GM12878 (cell line): ENCODE measurements at regions not wholly inside any gene's neighbourhood (a gene's known extent, or its start where the extent isn't known, plus 50 kb on each side); places are given as distances from the start of the nearest gene placed in this dataset.

ENCODE experiments used
- ATAC-seq: fragments of 200-7000 bp; cut with Tn5 transposase; 3 replicates; pipeline ENCODE4 v1.9.1; 2020; ENCODE audit warnings: mild to moderate bottlenecking, moderate library complexity
- BruUV-seq: library from RNA; stranded (reverse); fragments of 400-500 nt; replicated peaks from 2 replicates; lab custom pipeline; 2021; lab: Mats Ljungman, UMichigan
- CTCF ChIA-PET: fragments of 300-600 bp; sonication (Branson Sonifier 250); formaldehyde crosslinking; extraction: SDS; loops from one replicate; lab custom pipeline; 2021; ENCODE audit warnings: inconsistent platforms; lab: Yijun Ruan, JAX
- POLR2A ChIA-PET: fragments of 350-600 bp; formaldehyde crosslinking; extraction: SDS; loops from one replicate; lab custom pipeline; 2021; ENCODE audit warnings: inconsistent platforms; lab: Charles Lee
- RAD21 ChIA-PET: fragments of 300-600 bp; sonication (Branson Sonifier 250); formaldehyde crosslinking; loops from one replicate; lab custom pipeline; 2023; ENCODE audit warnings: antibody characterized with exemption; ENCODE audit not compliant: unreplicated experiment; lab: Charles Lee
- SMC1A ChIA-PET: fragments of 300-600 bp; sonication (Branson Sonifier 250); formaldehyde crosslinking; loops from one replicate; lab custom pipeline; 2023; ENCODE audit not compliant: unreplicated experiment, uncharacterized antibody; lab: Charles Lee
- DNase-seq: peaks from one replicate; pipeline ENCODE4 v3.0.0-alpha.2; 2011; ENCODE audit warnings: low read depth, low spot score
- FAIRE-seq: peaks from 3 replicates; lab custom pipeline; 2011; peaks lifted over from hg19 to GRCh38; lab: Jason Lieb, UNC
- H2AFZ ChIP-seq: 2 replicates; pipeline ENCODE4 v1.6.0; 2011; ENCODE audit warnings: low read depth, low read length, control low read depth; ENCODE audit not compliant: control insufficient read depth
- H3K27ac ChIP-seq: 2 replicates; pipeline ENCODE4 v1.5.1; 2011; ENCODE audit warnings: control low read depth; ENCODE audit not compliant: control insufficient read depth, insufficient read depth
- H3K27me3 ChIP-seq, 2 experiments: replicated peaks in 1 of 2; 2 replicates each; pipeline versions ENCODE4 v1.6.0 to v1.6.1; 2011; ENCODE audit warnings: low read length in 1 of 2; ENCODE audit not compliant: control insufficient read depth in 2 of 2, insufficient read depth in 2 of 2
- H3K36me3 ChIP-seq, 2 experiments: 2 replicates each; pipeline ENCODE4 v1.5.1; 2011; ENCODE audit warnings: low read length in 1 of 2; ENCODE audit not compliant: control insufficient read depth in 2 of 2, insufficient read depth in 2 of 2
- H3K4me1 ChIP-seq: 2 replicates; pipeline ENCODE4 v1.6.1; 2011; ENCODE audit warnings: mild to moderate bottlenecking, low read length, moderate library complexity, mixed read lengths; ENCODE audit not compliant: control insufficient read depth, insufficient read depth
- H3K4me2 ChIP-seq: 2 replicates; pipeline ENCODE4 v1.6.0; 2011; ENCODE audit warnings: control low read depth; ENCODE audit not compliant: control insufficient read depth, insufficient read depth
- H3K4me3 ChIP-seq: fragments of 200-600 bp; sonication (generic); 2 replicates; pipeline ENCODE4 v1.5.1; 2016
- H3K79me2 ChIP-seq: 2 replicates; pipeline ENCODE4 v1.6.0; 2011; ENCODE audit warnings: low read length; ENCODE audit not compliant: control insufficient read depth, insufficient read depth
- H3K9ac ChIP-seq: 2 replicates; pipeline ENCODE4 v1.8.0; 2011; ENCODE audit warnings: low read length, control low read depth, mixed read lengths; ENCODE audit not compliant: control insufficient read depth, insufficient read depth
- H3K9me3 ChIP-seq: replicated peaks from 3 replicates; pipeline ENCODE4 v1.5.1; 2011; ENCODE audit warnings: mild to moderate bottlenecking, low read length; ENCODE audit not compliant: control insufficient read depth, insufficient read depth
- H4K20me1 ChIP-seq: 2 replicates; pipeline ENCODE4 v1.6.0; 2011; ENCODE audit not compliant: control insufficient read depth, insufficient read depth
- ATF3 ChIP-seq: IDR thresholded peaks from 2 replicates; pipeline ENCODE4 v1.6.1; 2011; ENCODE audit warnings: low read depth, mild to moderate bottlenecking, low read length, moderate library complexity, borderline replicate concordance; ENCODE audit errors: extremely low read depth
- BCLAF1 ChIP-seq: fragments of 450-650 bp; IDR thresholded peaks from 2 replicates; pipeline ENCODE4 v1.6.1; 2017; ENCODE audit warnings: antibody characterized with exemption, mild to moderate bottlenecking, moderate library complexity
- CBX5 ChIP-seq: sonication (generic); IDR thresholded peaks from 2 replicates; pipeline ENCODE4 v1.6.1; 2016; ENCODE audit warnings: low read depth, moderate library complexity, mild to moderate bottlenecking, inconsistent platforms
- CREB1 ChIP-seq: IDR thresholded peaks from 2 replicates; pipeline ENCODE4 v1.6.1; 2012; ENCODE audit warnings: low read depth, mild to moderate bottlenecking, inconsistent platforms
- E2F8 ChIP-seq: fragments of 450-650 bp; IDR thresholded peaks from 2 replicates; pipeline ENCODE4 v1.6.1; 2018; ENCODE audit warnings: mild to moderate bottlenecking, low read depth, moderate library complexity; ENCODE audit not compliant: partially characterized antibody
- MYC ChIP-seq: IDR thresholded peaks from 2 replicates; pipeline ENCODE4 v1.6.1; 2011; ENCODE audit warnings: mild to moderate bottlenecking, low read length, moderate library complexity, inconsistent platforms; ENCODE audit not compliant: insufficient read depth, insufficient replicate concordance, insufficient read length, severe bottlenecking
- NR2C2 ChIP-seq: IDR thresholded peaks from 2 replicates; pipeline ENCODE4 v1.6.1; 2011; ENCODE audit warnings: borderline replicate concordance, low read depth; ENCODE audit not compliant: control insufficient read depth, insufficient read length
- PAX5 ChIP-seq: IDR thresholded peaks from 2 replicates; pipeline ENCODE4 v1.6.1; 2011; ENCODE audit warnings: low read depth, low read length, borderline replicate concordance
- POLR2AphosphoS5 ChIP-seq: IDR thresholded peaks from 2 replicates; pipeline ENCODE4 v1.6.1; 2011; ENCODE audit warnings: mild to moderate bottlenecking, low read length, inconsistent platforms
- RELA ChIP-seq: fragments of 450-650 bp; IDR thresholded peaks from 2 replicates; pipeline ENCODE4 v1.8.0; 2014; ENCODE audit warnings: borderline replicate concordance; ENCODE audit not compliant: partially characterized antibody
- ZBTB11 ChIP-seq: fragments of 450-650 bp; formaldehyde crosslinking; IDR thresholded peaks from 2 replicates; pipeline ENCODE4 v1.5.0; 2022; ENCODE audit warnings: mild to moderate bottlenecking, missing genetic modification characterization
- ZNF207 ChIP-seq: fragments of 450-650 bp; IDR thresholded peaks from 2 replicates; pipeline ENCODE4 v1.6.1; 2014; ENCODE audit warnings: antibody characterized with exemption, mild to moderate bottlenecking, borderline replicate concordance
- WGBS: methylation state at CpG from one replicate; pipeline ENCODE4 v1.1.6; 2016; ENCODE audit warnings: low lambda C conversion rate; ENCODE audit not compliant: insufficient replicate concordance, insufficient coverage; ENCODE audit errors: missing lambda C conversion rate; 5-methylcytosine and 5-hydroxymethylcytosine counted together
- in situ Hi-C: fragments of 300-500 bp; cut with MboI; formaldehyde crosslinking; loops from 9 replicates; pipeline ENCODE4 v1.14.3; 2018; ENCODE audit warnings: mixed read lengths
- intact Hi-C: fragments of 100-400 bp; cut with micrococcal nuclease; formaldehyde crosslinking; loops from one replicate; pipeline ENCODE4 v1.14.2; 2022; ENCODE audit not compliant: unreplicated experiment

GRCh38 chr1:209341673-209342420, 241.7 kb upstream of the CAMK1G start:
- Histone ChIP-seq H2AFZ (no peak overlapping the region), H3K79me2 (no peaks in the 10 kb centered on the region), H3K4me1 (no peaks in the 10 kb centered on the region), H3K27me3 (0 out of 4 replicates have a peak, but pooled peaks cover 0 to 5% of the 10 kb centered on the region in 2 experiments), H4K20me1 (no peaks in the 10 kb centered on the region), H3K4me3 (no peak overlapping the region), H3K9me3 (no peaks in the 10 kb centered on the region), H3K27ac (no peak overlapping the region), H3K9ac (no peak overlapping the region), H3K4me2 (no peak overlapping the region), H3K36me3 (no peaks in the 10 kb centered on the region)
- ChIA-PET SMC1A (interaction anchor here (1.2 to 2.1 kb wide), 2 partner anchors 10 to 13 kb away, joined by 5 read pairs; no protein-coding TSS in a partner anchor), POLR2A (no interaction called here), CTCF (no interaction called here), RAD21 (no interaction called here)
- DNase-seq (no peak), FAIRE-seq (no peak), ATAC-seq (no peak)
- WGBS: 49% methylated on average over 8 of the region's 8 CpGs
- intact Hi-C loops: no loop called here
- BruUV-seq: no TSS peak
- in situ Hi-C loops: no loop called here
- TF ChIP-seq CREB1 (no peak), BCLAF1 (no peak), E2F8 (no peak), RELA (no peak), POLR2AphosphoS5 (no peak), ZNF207 (no peak), CBX5 (no peak), ATF3 (no peak), NR2C2 (no peak), PAX5 (no peak), MYC (no peak), ZBTB11 (no peak)
